DMS153 treated with DMSO at 0.1 percent for 48 hours (cell line): ENCODE measurements at regions not wholly inside any gene's neighbourhood (a gene's known extent, or its start where the extent isn't known, plus 50 kb on each side); places are given as distances from the start of the nearest gene placed in this dataset.

ENCODE experiments used
- DNase-seq: peaks from one replicate; lab custom pipeline; 2025; ENCODE audit not compliant: unreplicated experiment; lab: John Stamatoyannopoulos, UW

- DNase-seq: no peak
Measured at GRCh38 chr4:34181891-34182290, 2062.4 kb downstream of the ARAP2 start.

- no peak for DNase-seq
Measured at GRCh38 chr4:34182306-34182705, 2062.0 kb downstream of the ARAP2 start.

GRCh38 chr4:34183926-34184325 is 2060.4 kb downstream of the ARAP2 start:
- DNase-seq: no peak

- DNase-seq: no peak
Measured at GRCh38 chr4:34187056-34187455, 2057.3 kb downstream of the ARAP2 start.

- DNase-seq: no peak
Measured at GRCh38 chr4:34191443-34191842, 2052.9 kb downstream of the ARAP2 start.

GRCh38 chr4:34193451-34194154 is 2050.7 kb downstream of the ARAP2 start:
- no peak for DNase-seq

GRCh38 chr4:34194585-34194984 is 2049.7 kb downstream of the ARAP2 start:
- no peak for DNase-seq

GRCh38 chr4:34196375-34196774 is 2047.9 kb downstream of the ARAP2 start:
- DNase-seq: no peak

GRCh38 chr4:34198966-34199365 is 2045.3 kb downstream of the ARAP2 start:
- no peak for DNase-seq

GRCh38 chr4:34200535-34200934 is 2043.8 kb downstream of the ARAP2 start:
- DNase-seq: no peak

GRCh38 chr4:34202154-34202553 is 2042.2 kb downstream of the ARAP2 start:
- DNase-seq: no peak

GRCh38 chr4:34220601-34221000 is 2023.7 kb downstream of the ARAP2 start:
- DNase-seq: no peak

- DNase-seq: no peak
Measured at GRCh38 chr4:34221986-34222385, 2022.3 kb downstream of the ARAP2 start.

GRCh38 chr4:34236118-34236517 is 2008.2 kb downstream of the ARAP2 start:
- no peak for DNase-seq

- no peak for DNase-seq
Measured at GRCh38 chr4:34245276-34245675, 1999.0 kb downstream of the ARAP2 start.

- DNase-seq: no peak
Measured at GRCh38 chr4:34250562-34250961, 1993.8 kb downstream of the ARAP2 start.

- DNase-seq: no peak
Measured at GRCh38 chr4:34253239-34253638, 1991.1 kb downstream of the ARAP2 start.

- DNase-seq: no peak
Measured at GRCh38 chr4:34258176-34258575, 1986.1 kb downstream of the ARAP2 start.

- no peak for DNase-seq
Measured at GRCh38 chr4:34261799-34262314, 1982.5 kb downstream of the ARAP2 start.

GRCh38 chr4:34269613-34270012 is 1974.7 kb downstream of the ARAP2 start:
- no peak for DNase-seq

- DNase-seq: no peak
Measured at GRCh38 chr4:34271479-34272355, 1972.6 kb downstream of the ARAP2 start.

- no peak for DNase-seq
Measured at GRCh38 chr4:34279011-34279410, 1965.3 kb downstream of the ARAP2 start.
